ENCODE measurements at regions not wholly inside any gene's neighbourhood (a gene's known extent, or its start where the extent isn't known, plus 50 kb on each side); places are given as distances from the start of the nearest gene placed in this dataset.
"Not testable (repeated sequence)": the region's sequence is repeated elsewhere in the genome, so short reads cannot be mapped to it uniquely, and the experiment has no call there.

- no peak for DNase-seq
Observed at GRCh38 chr3:88408935-88409334, 259.2 kb downstream of the C3orf38 start.

GRCh38 chr3:88410259-88410658 is 260.5 kb downstream of the C3orf38 start:
- no peak for DNase-seq

GRCh38 chr3:88412346-88412745 is 262.6 kb downstream of the C3orf38 start:
- DNase-seq, result no peak

GRCh38 chr3:88416436-88416835 is 266.7 kb downstream of the C3orf38 start:
- DNase-seq, result no peak

GRCh38 chr3:88418219-88418618 is 268.5 kb downstream of the C3orf38 start:
- DNase-seq, result peak in 8 of 56 donors; percentile 1 to 5 (median 3)

GRCh38 chr3:88433568-88433967 is 283.8 kb downstream of the C3orf38 start:
- no peak for DNase-seq

- DNase-seq, result no peak
Observed at GRCh38 chr3:88434001-88434400, 284.2 kb downstream of the C3orf38 start.

GRCh38 chr3:88440701-88441100 is 290.9 kb downstream of the C3orf38 start:
- no peak for DNase-seq

- no peak for DNase-seq
Observed at GRCh38 chr3:88443066-88443465, 293.3 kb downstream of the C3orf38 start.

- no peak for DNase-seq
Observed at GRCh38 chr3:88444251-88444650, 294.5 kb downstream of the C3orf38 start.

- no peak for DNase-seq
Observed at GRCh38 chr3:88452228-88452627, 302.5 kb downstream of the C3orf38 start.

GRCh38 chr3:88460369-88460768 is 310.6 kb downstream of the C3orf38 start:
- no peak for DNase-seq

GRCh38 chr3:88462230-88462629 is 312.5 kb downstream of the C3orf38 start:
- no peak for DNase-seq

GRCh38 chr3:88467191-88467590 is 317.4 kb downstream of the C3orf38 start:
- DNase-seq, result no peak

GRCh38 chr3:88469216-88469615 is 319.5 kb downstream of the C3orf38 start:
- no peak for DNase-seq

- DNase-seq, result no peak
Observed at GRCh38 chr3:88478460-88478859, 328.7 kb downstream of the C3orf38 start.

GRCh38 chr3:88480822-88481221 is 331.1 kb downstream of the C3orf38 start:
- no peak for DNase-seq

GRCh38 chr3:88485001-88485400 is 335.2 kb downstream of the C3orf38 start:
- no peak for DNase-seq

GRCh38 chr3:88508818-88509217 is 359.1 kb downstream of the C3orf38 start:
- not testable (repeated sequence) for DNase-seq

- DNase-seq, result no peak
Observed at GRCh38 chr3:88509582-88509981, 359.8 kb downstream of the C3orf38 start.

- DNase-seq, result no peak
Observed at GRCh38 chr3:88528494-88528893, 378.7 kb downstream of the C3orf38 start.

- DNase-seq, result no peak
Observed at GRCh38 chr3:88534534-88534933, 384.8 kb downstream of the C3orf38 start.

GRCh38 chr3:88535563-88535962 is 385.8 kb downstream of the C3orf38 start:
- DNase-seq, result no peak

- DNase-seq, result no peak
Observed at GRCh38 chr3:88542916-88543315, 393.2 kb downstream of the C3orf38 start.

Data from nucleus accumbens (tissue), 56 donors.